Mammary epithelial cell (primary cell): ENCODE measurements at regions not wholly inside any gene's neighbourhood (a gene's known extent, or its start where the extent isn't known, plus 50 kb on each side); places are given as distances from the start of the nearest gene placed in this dataset.

Source experiments
- EZH2 ChIP-seq: IDR thresholded peaks from 2 replicates; pipeline ENCODE4 v1.6.1; 2012; ENCODE audit warnings: low read length, inconsistent platforms, borderline replicate concordance
- TF ChIP-seq, protein P1 (sequence below), 2 donors: IDR thresholded peaks in 1 of 2; conservative IDR thresholded peaks in 1 of 2; 2 replicates each; pipeline ENCODE4 v1.5.1; 2011 to 2012; ENCODE audit warnings: inconsistent platforms in 2 of 2, low read length in 2 of 2, mild to moderate bottlenecking in 2 of 2, control low read depth in 1 of 2, low read depth in 1 of 2; ENCODE audit not compliant: insufficient read depth in 1 of 2; ENCODE audit errors: extremely low read depth in 1 of 2

GRCh38 chrX:39425124-39425806 is 624.0 kb downstream of the MID1IP1 start:
- TF ChIP-seq, protein P1, sequence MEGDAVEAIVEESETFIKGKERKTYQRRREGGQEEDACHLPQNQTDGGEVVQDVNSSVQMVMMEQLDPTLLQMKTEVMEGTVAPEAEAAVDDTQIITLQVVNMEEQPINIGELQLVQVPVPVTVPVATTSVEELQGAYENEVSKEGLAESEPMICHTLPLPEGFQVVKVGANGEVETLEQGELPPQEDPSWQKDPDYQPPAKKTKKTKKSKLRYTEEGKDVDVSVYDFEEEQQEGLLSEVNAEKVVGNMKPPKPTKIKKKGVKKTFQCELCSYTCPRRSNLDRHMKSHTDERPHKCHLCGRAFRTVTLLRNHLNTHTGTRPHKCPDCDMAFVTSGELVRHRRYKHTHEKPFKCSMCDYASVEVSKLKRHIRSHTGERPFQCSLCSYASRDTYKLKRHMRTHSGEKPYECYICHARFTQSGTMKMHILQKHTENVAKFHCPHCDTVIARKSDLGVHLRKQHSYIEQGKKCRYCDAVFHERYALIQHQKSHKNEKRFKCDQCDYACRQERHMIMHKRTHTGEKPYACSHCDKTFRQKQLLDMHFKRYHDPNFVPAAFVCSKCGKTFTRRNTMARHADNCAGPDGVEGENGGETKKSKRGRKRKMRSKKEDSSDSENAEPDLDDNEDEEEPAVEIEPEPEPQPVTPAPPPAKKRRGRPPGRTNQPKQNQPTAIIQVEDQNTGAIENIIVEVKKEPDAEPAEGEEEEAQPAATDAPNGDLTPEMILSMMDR (conservative IDR thresholded peaks at IDR 0.05 in 1 of 2, IDR thresholded peaks at IDR 0.05 in 1 of 2; ENCODE audit: extremely low read depth in 1 of 2, insufficient read depth in 1 of 2, low read depth in 1 of 2, low read length in 2 of 2) = no peak
- no peak for TF ChIP-seq EZH2
